CD4-positive, alpha-beta T cell (primary cell): ENCODE measurements at regions not wholly inside any gene's neighbourhood (a gene's known extent, or its start where the extent isn't known, plus 50 kb on each side); places are given as distances from the start of the nearest gene placed in this dataset.
"Not testable (repeated sequence)": the region's sequence is repeated elsewhere in the genome, so short reads cannot be mapped to it uniquely, and the experiment has no call there.

Experiments used
- ATAC-seq: fragments of 200-7000 bp; cut with Tn5 transposase; one replicate; pipeline ENCODE4 v1.10.0; 2022; ENCODE audit warnings: mild to moderate bottlenecking; ENCODE audit not compliant: poor library complexity
- CTCF ChIA-PET: fragments of 350-600 bp; sonication (Branson Sonifier 250); formaldehyde crosslinking; loops from one replicate; lab custom pipeline; 2021; ENCODE audit warnings: antibody characterized with exemption, inconsistent platforms; lab: Charles Lee
- POLR2A ChIA-PET: fragments of 350-600 bp; sonication (Branson Sonifier 250); formaldehyde crosslinking; loops from one replicate; lab custom pipeline; 2021; ENCODE audit warnings: antibody characterized with exemption, inconsistent platforms; lab: Charles Lee
- DNase-seq, 14 experiments: peaks; one replicate each; pipeline ENCODE4 v3.0.0-alpha.2; 2013 to 2020; ENCODE audit warnings: mixed read lengths in 2 of 14
- H3K27ac ChIP-seq, 2 donors: one replicate each; pipeline versions ENCODE4 v1.5.1 to v1.7.0; 2013; ENCODE audit warnings: low read length in 2 of 2, low read depth in 1 of 2, mild to moderate bottlenecking in 1 of 2
- H3K27me3 ChIP-seq, 2 experiments: 1 replicate in 1 of 2; 2 replicates in 1 of 2; pipeline versions ENCODE4 v1.6.1 to v1.7.0; 2013; ENCODE audit warnings: low read length in 2 of 2, control low read depth in 1 of 2, mild to moderate bottlenecking in 1 of 2, moderate library complexity in 1 of 2; ENCODE audit not compliant: insufficient read depth in 2 of 2, control insufficient read depth in 1 of 2
- H3K36me3 ChIP-seq: one replicate; pipeline ENCODE4 v1.6.1; 2013; ENCODE audit warnings: low read length, control low read depth; ENCODE audit not compliant: insufficient read depth
- H3K4me1 ChIP-seq: one replicate; pipeline ENCODE4 v1.6.1; 2013; ENCODE audit warnings: low read length, control low read depth; ENCODE audit not compliant: insufficient read depth
- H3K4me3 ChIP-seq: one replicate; pipeline ENCODE4 v1.5.1; 2013; ENCODE audit warnings: mild to moderate bottlenecking, low read length, moderate library complexity
- H3K9me3 ChIP-seq, 2 experiments: 1 replicate in 1 of 2; 2 replicates in 1 of 2; pipeline versions ENCODE4 v1.6.1 to v1.7.0; 2013; ENCODE audit warnings: low read length in 2 of 2, mild to moderate bottlenecking in 2 of 2, control low read depth in 1 of 2, moderate library complexity in 1 of 2; ENCODE audit not compliant: control insufficient read depth in 1 of 2, insufficient read depth in 1 of 2
- H3K27ac Mint-ChIP-seq: one replicate; pipeline ENCODE4 v1.8.0; 2020; ENCODE audit warnings: mixed read lengths
- H3K27me3 Mint-ChIP-seq: one replicate; pipeline ENCODE4 v1.8.0; 2021; ENCODE audit warnings: mixed read lengths
- H3K36me3 Mint-ChIP-seq: one replicate; pipeline ENCODE4 v1.8.0; 2021; ENCODE audit warnings: low read depth, mixed read lengths
- H3K4me1 Mint-ChIP-seq: one replicate; pipeline ENCODE4 v1.8.0; 2021; ENCODE audit warnings: low read depth, mixed read lengths
- H3K4me3 Mint-ChIP-seq: one replicate; pipeline ENCODE4 v1.8.0; 2020; ENCODE audit warnings: mild to moderate bottlenecking, mixed read lengths
- H3K9me3 Mint-ChIP-seq: one replicate; pipeline ENCODE4 v1.8.0; 2020; ENCODE audit warnings: mixed read lengths
- intact Hi-C, 2 experiments: fragments of 100-400 bp; cut with DNase I in 1 of 2; cut with micrococcal nuclease in 1 of 2; formaldehyde crosslinking; loops; one replicate each; pipeline versions ENCODE4 v1.15.1 to v1.9.0; 2023 to 2025; cut with DNase I, micrococcal nuclease
- TF ChIP-seq, protein P1 (sequence below): fragments of 200-600 bp; IDR thresholded peaks from one replicate; pipeline ENCODE4 v1.8.0; 2022; ENCODE audit warnings: antibody characterized with exemption, mild to moderate bottlenecking

DNA sequence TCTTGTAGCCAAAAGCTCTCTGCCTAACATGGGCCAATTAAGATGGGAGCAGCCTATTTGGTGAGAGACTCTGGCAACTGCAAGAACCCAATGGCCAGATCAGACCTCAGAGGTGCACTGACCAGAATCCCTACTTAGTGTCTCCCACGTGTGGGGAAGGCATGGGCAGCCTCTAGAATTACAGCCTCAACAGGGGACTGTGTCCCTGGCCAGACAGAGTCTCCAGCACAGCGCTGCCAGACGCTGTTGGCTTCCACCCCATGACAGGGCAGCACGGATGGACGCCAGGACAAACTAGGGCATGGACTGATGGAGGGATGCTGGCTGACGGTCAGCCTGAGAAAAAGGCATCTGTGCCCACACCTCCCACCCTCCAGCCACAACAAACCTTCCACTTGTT lies 729.3 kb upstream of the AUTS2 start:
- no peaks in the 10 kb centered on the region for H3K36me3 Mint-ChIP-seq
- no peak for ATAC-seq
- Histone ChIP-seq H3K9me3 (peaks cover 0 to 32% of the 10 kb centered on the region in 2 experiments), H3K27ac (no peak overlapping the region), H3K27me3 (no peaks in the 10 kb centered on the region), H3K36me3 (no peaks in the 10 kb centered on the region), H3K4me1 (no peaks in the 10 kb centered on the region), H3K4me3 (no peak overlapping the region)
- intact Hi-C loops, result no loop called here
- H3K4me3 Mint-ChIP-seq, result no peak overlapping the region
- POLR2A ChIA-PET, result no interaction called here
- TF ChIP-seq, protein P1, sequence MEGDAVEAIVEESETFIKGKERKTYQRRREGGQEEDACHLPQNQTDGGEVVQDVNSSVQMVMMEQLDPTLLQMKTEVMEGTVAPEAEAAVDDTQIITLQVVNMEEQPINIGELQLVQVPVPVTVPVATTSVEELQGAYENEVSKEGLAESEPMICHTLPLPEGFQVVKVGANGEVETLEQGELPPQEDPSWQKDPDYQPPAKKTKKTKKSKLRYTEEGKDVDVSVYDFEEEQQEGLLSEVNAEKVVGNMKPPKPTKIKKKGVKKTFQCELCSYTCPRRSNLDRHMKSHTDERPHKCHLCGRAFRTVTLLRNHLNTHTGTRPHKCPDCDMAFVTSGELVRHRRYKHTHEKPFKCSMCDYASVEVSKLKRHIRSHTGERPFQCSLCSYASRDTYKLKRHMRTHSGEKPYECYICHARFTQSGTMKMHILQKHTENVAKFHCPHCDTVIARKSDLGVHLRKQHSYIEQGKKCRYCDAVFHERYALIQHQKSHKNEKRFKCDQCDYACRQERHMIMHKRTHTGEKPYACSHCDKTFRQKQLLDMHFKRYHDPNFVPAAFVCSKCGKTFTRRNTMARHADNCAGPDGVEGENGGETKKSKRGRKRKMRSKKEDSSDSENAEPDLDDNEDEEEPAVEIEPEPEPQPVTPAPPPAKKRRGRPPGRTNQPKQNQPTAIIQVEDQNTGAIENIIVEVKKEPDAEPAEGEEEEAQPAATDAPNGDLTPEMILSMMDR, result no peak
- CTCF ChIA-PET, result no interaction called here
- DNase-seq, result no peak
- no peaks in the 10 kb centered on the region for H3K4me1 Mint-ChIP-seq
- H3K9me3 Mint-ChIP-seq, result peaks cover 11% of the 10 kb centered on the region
- no peaks in the 10 kb centered on the region for H3K27me3 Mint-ChIP-seq
- no peak overlapping the region for H3K27ac Mint-ChIP-seq

DNA sequence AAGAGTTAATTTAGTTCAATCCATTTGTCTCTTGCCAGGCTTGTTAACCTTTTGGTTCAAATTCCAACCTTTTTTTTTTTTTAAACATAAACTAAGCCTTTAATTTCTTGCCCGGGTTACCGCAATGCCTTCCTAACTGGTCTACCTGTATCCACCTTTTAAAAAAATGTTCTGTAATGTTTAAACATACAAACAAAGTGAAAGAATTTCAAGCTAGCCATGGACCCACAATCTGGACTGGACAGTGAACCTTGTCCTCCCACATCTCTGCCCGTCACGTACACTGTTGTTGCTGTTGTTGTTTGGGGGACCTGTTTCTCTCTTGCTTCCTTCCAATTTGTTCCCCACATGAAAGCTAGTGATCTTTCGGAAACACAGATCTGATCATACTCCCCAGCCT lies 724.7 kb upstream of the AUTS2 start:
- Mint-ChIP-seq H3K27me3 (no peaks in the 10 kb centered on the region), H3K4me1 (no peaks in the 10 kb centered on the region), H3K9me3 (peaks cover 12% of the 10 kb centered on the region), H3K4me3 (no peak overlapping the region), H3K36me3 (no peaks in the 10 kb centered on the region), H3K27ac (no peak overlapping the region)
- DNase-seq (no peak), ATAC-seq (no peak)
- Histone ChIP-seq H3K27me3 (no peaks in the 10 kb centered on the region), H3K36me3 (no peaks in the 10 kb centered on the region), H3K9me3 (peaks cover 0 to 15% of the 10 kb centered on the region in 2 experiments), H3K27ac (no peak overlapping the region), H3K4me1 (no peaks in the 10 kb centered on the region), H3K4me3 (no peak overlapping the region)
- POLR2A ChIA-PET, result no interaction called here
- intact Hi-C loops, result no loop called here
- TF ChIP-seq, protein P1, result no peak
- CTCF ChIA-PET, result no interaction called here

DNA sequence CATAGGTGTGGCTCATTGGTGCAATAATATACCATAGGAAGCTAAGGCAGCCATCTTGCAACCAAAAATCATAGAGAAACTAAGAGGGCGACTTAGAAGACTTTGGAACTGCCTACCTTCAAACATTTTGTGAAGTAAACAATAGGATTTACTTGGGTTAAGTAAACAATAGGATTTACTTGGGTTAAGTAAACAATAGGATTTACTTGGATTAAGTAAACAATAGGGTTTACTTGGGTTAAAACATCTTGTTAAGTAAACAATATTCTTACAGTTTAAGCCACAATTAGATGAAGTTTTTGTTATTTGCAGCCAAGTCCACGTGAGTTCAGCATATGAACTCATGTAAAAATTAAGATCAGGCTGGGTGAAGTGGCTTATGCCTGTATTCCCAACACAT lies 722.4 kb upstream of the AUTS2 start:
- TF ChIP-seq, protein P1, result no peak
- Mint-ChIP-seq H3K4me1 (no peaks in the 10 kb centered on the region), H3K9me3 (peaks cover 11% of the 10 kb centered on the region), H3K36me3 (no peaks in the 10 kb centered on the region), H3K27me3 (no peaks in the 10 kb centered on the region), H3K27ac (no peak overlapping the region), H3K4me3 (no peak overlapping the region)
- POLR2A ChIA-PET, result no interaction called here
- ATAC-seq (no peak), DNase-seq (no peak)
- no peaks in the 10 kb centered on the region for H3K4me1 ChIP-seq
- no peak overlapping the region for H3K4me3 ChIP-seq
- H3K36me3 ChIP-seq, result no peaks in the 10 kb centered on the region
- H3K27ac ChIP-seq, result no peak overlapping the region
- peaks cover 0 to 11% of the 10 kb centered on the region in 2 experiments for H3K9me3 ChIP-seq
- H3K27me3 ChIP-seq, result no peaks in the 10 kb centered on the region
- CTCF ChIA-PET, result no interaction called here
- intact Hi-C loops, result no loop called here

DNA sequence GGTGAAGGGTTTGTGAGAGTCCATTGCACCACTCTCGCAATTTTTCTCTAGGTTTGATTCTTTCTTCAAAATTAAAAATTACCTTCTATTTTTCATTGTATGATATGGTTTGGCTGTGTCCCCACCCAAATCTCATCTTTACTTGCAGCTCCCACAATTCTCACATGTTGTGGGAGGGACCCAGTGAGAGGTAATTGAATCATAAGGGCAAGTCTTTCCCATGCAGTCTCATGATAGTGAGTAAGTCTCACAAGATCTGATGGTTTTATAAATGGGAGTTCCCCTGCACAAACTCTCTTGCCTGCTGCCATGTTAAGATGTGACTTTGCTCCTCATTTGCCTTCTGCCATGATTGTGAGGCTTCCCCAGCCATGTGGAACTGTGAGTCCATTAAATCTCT lies 711.2 kb upstream of the AUTS2 start:
- peaks cover 15% of the 10 kb centered on the region for H3K9me3 Mint-ChIP-seq
- H3K27me3 Mint-ChIP-seq, H3K9me3 ChIP-seq, DNase-seq, H3K4me3 ChIP-seq, H3K27ac ChIP-seq, H3K4me3 Mint-ChIP-seq, H3K36me3 Mint-ChIP-seq, H3K27me3 ChIP-seq, H3K4me1 Mint-ChIP-seq, intact Hi-C loops, POLR2A ChIA-PET, H3K36me3 ChIP-seq, ATAC-seq, CTCF ChIA-PET, H3K4me1 ChIP-seq, H3K27ac Mint-ChIP-seq: not testable (repeated sequence)
